ENCODE measurements at regions not wholly inside any gene's neighbourhood (a gene's known extent, or its start where the extent isn't known, plus 50 kb on each side); places are given as distances from the start of the nearest gene placed in this dataset.

DNA sequence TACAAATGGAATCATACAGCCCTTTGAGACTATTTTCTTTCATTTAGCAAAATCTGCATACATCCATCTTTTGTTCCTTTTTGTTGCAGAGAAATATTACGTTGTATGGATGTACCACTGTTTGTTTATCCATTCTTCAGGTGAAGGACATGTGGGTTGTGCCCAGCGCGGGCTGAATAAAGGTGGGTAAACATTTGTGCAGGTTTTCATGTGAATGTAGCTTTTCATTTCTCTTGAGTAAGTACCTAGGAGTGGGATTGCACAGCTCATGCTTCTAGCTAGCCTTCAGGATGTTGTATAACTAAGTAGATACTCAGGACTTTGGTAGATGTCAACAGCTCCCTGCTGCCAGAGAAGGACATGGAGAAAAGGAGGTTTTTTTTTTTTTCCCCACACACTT, 50.6 kb upstream of the SPRED2 start:
- no peaks in the 10 kb centered on the region for H3K36me3 ChIP-seq (ENCODE audit: control insufficient read depth, insufficient read depth, low read length)
- DNase-seq (ENCODE audit: low read depth): no peak
- H3K4me3 ChIP-seq (ENCODE audit: low read depth, low read length): no peak overlapping the region
- H3K27me3 ChIP-seq (ENCODE audit: control insufficient read depth, insufficient read depth, low read length): peaks cover 2% of the 10 kb centered on the region
- TF ChIP-seq, protein P1, sequence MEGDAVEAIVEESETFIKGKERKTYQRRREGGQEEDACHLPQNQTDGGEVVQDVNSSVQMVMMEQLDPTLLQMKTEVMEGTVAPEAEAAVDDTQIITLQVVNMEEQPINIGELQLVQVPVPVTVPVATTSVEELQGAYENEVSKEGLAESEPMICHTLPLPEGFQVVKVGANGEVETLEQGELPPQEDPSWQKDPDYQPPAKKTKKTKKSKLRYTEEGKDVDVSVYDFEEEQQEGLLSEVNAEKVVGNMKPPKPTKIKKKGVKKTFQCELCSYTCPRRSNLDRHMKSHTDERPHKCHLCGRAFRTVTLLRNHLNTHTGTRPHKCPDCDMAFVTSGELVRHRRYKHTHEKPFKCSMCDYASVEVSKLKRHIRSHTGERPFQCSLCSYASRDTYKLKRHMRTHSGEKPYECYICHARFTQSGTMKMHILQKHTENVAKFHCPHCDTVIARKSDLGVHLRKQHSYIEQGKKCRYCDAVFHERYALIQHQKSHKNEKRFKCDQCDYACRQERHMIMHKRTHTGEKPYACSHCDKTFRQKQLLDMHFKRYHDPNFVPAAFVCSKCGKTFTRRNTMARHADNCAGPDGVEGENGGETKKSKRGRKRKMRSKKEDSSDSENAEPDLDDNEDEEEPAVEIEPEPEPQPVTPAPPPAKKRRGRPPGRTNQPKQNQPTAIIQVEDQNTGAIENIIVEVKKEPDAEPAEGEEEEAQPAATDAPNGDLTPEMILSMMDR (IDR thresholded peaks at IDR 0.05; ENCODE audit: insufficient read depth, low read length, poor library complexity, severe bottlenecking): no peak

All from kidney epithelial cell (primary cell).